ENCODE measurements at regions not wholly inside any gene's neighbourhood (a gene's known extent, or its start where the extent isn't known, plus 50 kb on each side); places are given as distances from the start of the nearest gene placed in this dataset.

DNA sequence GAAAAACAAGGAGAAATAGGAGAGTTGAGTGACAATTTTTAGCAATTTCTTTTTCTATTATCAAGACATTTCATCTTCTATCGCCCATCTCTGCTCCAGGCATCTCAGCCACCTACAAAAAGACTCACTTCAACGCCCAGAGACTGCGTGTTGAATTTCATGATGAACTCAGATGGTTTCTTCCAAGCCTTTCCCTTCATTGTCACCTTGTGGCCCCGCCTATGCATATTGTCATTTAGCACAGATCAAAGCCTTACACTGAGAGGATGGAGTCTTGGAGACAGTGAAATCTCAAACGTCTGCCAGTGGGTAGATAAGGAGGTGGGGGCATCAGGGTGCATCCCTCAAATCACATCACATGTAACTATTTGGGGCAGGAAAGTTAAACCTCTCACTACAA is 319.4 kb downstream of the SIPA1L2 start:
- Histone ChIP-seq H3K9me3 (ENCODE audit: control insufficient read depth, low read length) (no peaks in the 10 kb centered on the region), H3K27ac (no peak overlapping the region), H3K79me2 (no peaks in the 10 kb centered on the region), H3K4me1 (no peaks in the 10 kb centered on the region), H3K9ac (no peak overlapping the region), H2AFZ (no peak overlapping the region), H3K36me3 (ENCODE audit: control insufficient read depth, insufficient read depth, low read length) (no peaks in the 10 kb centered on the region), H3K4me3 (ENCODE audit: low read depth, low read length) (no peak overlapping the region), H3K27me3 (ENCODE audit: control insufficient read depth, insufficient read depth, low read length) (no peaks in the 10 kb centered on the region), H3K4me2 (ENCODE audit: low read length) (no peak overlapping the region)
- TF ChIP-seq, protein P1, sequence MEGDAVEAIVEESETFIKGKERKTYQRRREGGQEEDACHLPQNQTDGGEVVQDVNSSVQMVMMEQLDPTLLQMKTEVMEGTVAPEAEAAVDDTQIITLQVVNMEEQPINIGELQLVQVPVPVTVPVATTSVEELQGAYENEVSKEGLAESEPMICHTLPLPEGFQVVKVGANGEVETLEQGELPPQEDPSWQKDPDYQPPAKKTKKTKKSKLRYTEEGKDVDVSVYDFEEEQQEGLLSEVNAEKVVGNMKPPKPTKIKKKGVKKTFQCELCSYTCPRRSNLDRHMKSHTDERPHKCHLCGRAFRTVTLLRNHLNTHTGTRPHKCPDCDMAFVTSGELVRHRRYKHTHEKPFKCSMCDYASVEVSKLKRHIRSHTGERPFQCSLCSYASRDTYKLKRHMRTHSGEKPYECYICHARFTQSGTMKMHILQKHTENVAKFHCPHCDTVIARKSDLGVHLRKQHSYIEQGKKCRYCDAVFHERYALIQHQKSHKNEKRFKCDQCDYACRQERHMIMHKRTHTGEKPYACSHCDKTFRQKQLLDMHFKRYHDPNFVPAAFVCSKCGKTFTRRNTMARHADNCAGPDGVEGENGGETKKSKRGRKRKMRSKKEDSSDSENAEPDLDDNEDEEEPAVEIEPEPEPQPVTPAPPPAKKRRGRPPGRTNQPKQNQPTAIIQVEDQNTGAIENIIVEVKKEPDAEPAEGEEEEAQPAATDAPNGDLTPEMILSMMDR (IDR thresholded peaks at IDR 0.05): no peak

DNA sequence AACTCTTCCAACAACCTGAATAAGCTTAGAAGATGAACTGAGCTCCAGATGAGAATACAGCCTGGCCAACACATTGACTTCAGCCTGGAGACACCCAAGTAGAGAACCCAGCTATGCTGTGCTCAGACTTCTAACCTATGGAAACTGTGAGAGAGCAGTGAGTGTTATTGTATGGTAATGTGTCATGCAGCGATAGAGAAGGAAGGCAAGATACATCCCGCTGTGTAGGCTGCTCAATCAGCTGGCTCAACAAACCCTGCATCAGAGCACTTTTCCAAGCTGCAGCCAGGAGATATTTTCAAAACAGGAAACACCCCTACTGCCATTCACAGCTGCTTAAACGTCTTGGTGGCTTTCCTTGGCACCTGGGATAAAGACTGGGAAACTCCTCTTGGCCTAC is 321.3 kb downstream of the SIPA1L2 start:
- Histone ChIP-seq H3K9ac (no peak overlapping the region), H3K79me2 (no peaks in the 10 kb centered on the region), H3K4me2 (ENCODE audit: low read length) (no peak overlapping the region), H3K27ac (no peak overlapping the region), H3K4me1 (no peaks in the 10 kb centered on the region), H2AFZ (no peak overlapping the region), H3K36me3 (ENCODE audit: control insufficient read depth, insufficient read depth, low read length) (no peaks in the 10 kb centered on the region), H3K4me3 (ENCODE audit: low read depth, low read length) (no peak overlapping the region), H3K27me3 (ENCODE audit: control insufficient read depth, insufficient read depth, low read length) (no peaks in the 10 kb centered on the region), H3K9me3 (ENCODE audit: control insufficient read depth, low read length) (no peaks in the 10 kb centered on the region)
- TF ChIP-seq, protein P1 (IDR thresholded peaks at IDR 0.05): no peak

DNA sequence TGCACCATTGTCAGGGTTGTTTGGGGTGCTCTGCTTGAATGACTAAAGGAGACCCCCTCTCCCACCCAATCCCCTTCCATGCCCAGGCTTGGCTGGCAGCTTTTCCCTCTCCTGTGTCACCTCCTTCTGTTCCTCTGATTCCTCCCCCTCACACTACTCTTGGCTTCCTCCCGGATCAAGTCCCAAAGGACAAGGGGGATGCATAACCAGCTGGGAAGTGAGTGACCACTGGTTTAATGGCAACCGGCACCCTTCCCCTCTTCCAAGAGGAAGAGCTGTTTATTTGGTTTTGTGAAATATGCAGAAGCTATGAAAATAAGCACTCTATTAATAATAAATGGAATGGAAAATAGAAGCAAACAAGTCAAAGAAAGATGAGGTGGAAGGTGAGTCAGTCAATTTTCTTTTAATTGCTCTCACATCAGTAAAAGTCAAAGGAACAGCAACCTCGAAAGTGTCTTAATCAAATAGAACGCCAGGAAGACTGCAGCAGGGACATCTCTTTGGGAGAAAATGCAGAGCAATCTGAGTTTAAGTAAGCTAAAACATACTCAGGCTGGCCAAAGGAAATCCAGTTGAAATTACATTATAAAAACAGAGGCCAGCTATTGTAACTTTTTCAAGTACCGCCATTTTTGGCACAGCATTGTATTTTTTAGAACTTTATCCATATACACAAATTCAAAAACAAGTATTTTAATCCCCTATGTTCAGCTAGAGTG is 322.5 kb downstream of the SIPA1L2 start:
- no peaks in the 10 kb centered on the region for H3K4me1 ChIP-seq
- H3K9ac ChIP-seq: no peak overlapping the region
- no peak overlapping the region for H2AFZ ChIP-seq
- no peaks in the 10 kb centered on the region for H3K36me3 ChIP-seq (ENCODE audit: control insufficient read depth, insufficient read depth, low read length)
- no peak overlapping the region for H3K27ac ChIP-seq
- no peak overlapping the region for H3K4me2 ChIP-seq (ENCODE audit: low read length)
- TF ChIP-seq, protein P1 (IDR thresholded peaks at IDR 0.05): no peak
- no peaks in the 10 kb centered on the region for H3K79me2 ChIP-seq
- no peaks in the 10 kb centered on the region for H3K27me3 ChIP-seq (ENCODE audit: control insufficient read depth, insufficient read depth, low read length)
- H3K9me3 ChIP-seq (ENCODE audit: control insufficient read depth, low read length): no peaks in the 10 kb centered on the region
- no peak overlapping the region for H3K4me3 ChIP-seq (ENCODE audit: low read depth, low read length)

DNA sequence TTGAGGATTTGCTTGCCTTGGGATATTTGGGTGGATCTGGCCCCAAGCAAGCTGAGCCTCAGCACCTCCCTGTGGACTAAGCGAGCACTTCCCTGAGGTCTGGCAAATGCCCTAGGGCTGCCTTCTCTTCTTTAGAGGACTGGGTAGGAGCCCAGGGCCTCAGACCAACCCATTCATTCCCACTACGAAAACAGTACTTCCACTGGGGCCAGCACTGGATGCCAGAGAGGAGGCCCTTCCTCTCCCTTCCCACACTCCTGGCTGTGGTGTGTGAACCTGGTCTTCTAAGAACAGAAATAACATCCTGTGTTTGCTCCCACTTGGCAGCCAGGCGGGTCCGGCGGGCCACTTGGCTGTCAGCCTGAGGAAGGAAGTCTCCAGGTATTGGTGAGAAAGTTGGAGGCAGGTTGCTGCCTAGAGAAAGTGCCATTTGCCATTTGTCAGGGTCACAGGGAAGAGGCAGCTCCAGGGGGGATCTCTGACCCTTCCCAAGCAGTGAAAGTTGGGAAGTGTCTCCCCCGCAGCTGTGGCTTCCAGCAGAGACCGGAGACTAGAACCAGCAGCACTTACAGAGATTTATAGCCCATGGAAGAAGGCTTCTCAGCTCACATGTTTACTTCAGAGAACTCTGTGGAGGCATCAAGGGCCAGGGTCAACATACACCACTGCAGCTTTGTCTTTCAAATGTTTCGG is 323.5 kb downstream of the SIPA1L2 start:
- Histone ChIP-seq H3K4me1 (no peaks in the 10 kb centered on the region), H3K27me3 (ENCODE audit: control insufficient read depth, insufficient read depth, low read length) (no peaks in the 10 kb centered on the region), H2AFZ (no peak overlapping the region), H3K36me3 (ENCODE audit: control insufficient read depth, insufficient read depth, low read length) (no peaks in the 10 kb centered on the region), H3K79me2 (no peaks in the 10 kb centered on the region), H3K4me2 (ENCODE audit: low read length) (no peak overlapping the region), H3K27ac (no peak overlapping the region), H3K4me3 (ENCODE audit: low read depth, low read length) (no peak overlapping the region), H3K9ac (no peak overlapping the region), H3K9me3 (ENCODE audit: control insufficient read depth, low read length) (no peaks in the 10 kb centered on the region)
- TF ChIP-seq, protein P1 (IDR thresholded peaks at IDR 0.05): no peak
